ENCODE measurements at regions not wholly inside any gene's neighbourhood (a gene's known extent, or its start where the extent isn't known, plus 50 kb on each side); places are given as distances from the start of the nearest gene placed in this dataset.

DNA sequence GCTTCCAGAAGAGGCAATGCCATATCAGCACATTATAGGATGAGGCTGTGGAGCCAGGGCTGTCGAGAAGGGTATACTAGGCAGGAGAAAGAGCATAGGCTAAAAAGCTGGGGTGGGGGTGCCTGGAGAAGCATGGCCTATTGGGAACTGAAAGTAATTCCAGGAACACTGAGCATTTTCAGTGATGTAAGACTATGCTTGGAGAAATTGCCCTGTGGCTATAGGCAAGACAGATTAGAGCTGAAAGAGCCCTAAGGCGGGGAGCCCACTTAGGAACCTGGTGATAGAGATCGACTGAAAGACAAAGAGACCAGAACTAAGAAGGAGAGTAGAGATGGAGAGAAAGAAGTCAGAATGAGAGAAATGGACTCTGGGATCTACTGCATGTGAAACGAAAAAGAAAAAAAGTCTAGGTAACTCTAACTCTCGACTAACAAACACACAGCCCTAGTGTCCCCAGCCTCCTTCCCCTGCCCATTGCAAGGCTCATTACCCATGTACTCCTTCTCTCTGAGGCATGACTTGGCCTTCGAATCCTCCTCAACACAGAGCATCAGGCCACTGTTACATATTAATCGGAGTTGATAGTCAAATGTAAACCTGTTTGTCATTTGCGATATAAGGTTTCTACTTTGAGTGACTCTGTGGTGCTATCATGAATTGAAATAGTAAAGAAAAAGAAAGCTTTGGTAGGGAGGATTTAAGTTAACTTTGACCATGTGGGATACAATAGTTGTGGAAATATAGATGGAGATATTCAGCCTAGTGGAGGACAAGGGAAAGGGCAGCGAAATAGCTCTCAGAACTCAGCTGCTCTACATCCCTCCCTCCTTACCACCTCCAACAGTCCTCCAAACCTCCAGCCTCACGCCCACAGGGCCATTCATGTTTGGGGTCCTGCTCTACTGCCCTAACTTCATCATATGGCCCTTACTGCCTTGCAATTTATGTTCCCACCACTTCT lies 52.3 kb upstream of the BMAL1 start:
- TF ChIP-seq, protein P1, sequence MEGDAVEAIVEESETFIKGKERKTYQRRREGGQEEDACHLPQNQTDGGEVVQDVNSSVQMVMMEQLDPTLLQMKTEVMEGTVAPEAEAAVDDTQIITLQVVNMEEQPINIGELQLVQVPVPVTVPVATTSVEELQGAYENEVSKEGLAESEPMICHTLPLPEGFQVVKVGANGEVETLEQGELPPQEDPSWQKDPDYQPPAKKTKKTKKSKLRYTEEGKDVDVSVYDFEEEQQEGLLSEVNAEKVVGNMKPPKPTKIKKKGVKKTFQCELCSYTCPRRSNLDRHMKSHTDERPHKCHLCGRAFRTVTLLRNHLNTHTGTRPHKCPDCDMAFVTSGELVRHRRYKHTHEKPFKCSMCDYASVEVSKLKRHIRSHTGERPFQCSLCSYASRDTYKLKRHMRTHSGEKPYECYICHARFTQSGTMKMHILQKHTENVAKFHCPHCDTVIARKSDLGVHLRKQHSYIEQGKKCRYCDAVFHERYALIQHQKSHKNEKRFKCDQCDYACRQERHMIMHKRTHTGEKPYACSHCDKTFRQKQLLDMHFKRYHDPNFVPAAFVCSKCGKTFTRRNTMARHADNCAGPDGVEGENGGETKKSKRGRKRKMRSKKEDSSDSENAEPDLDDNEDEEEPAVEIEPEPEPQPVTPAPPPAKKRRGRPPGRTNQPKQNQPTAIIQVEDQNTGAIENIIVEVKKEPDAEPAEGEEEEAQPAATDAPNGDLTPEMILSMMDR (IDR thresholded peaks at IDR 0.05; ENCODE audit: low read depth, low read length): no peak
- TF ChIP-seq, protein P2, sequence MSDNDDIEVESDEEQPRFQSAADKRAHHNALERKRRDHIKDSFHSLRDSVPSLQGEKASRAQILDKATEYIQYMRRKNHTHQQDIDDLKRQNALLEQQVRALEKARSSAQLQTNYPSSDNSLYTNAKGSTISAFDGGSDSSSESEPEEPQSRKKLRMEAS (IDR thresholded peaks at IDR 0.05; ENCODE audit: low read depth, low read length): no peak
- TF ChIP-seq POLR2A (IDR thresholded peaks at IDR 0.05; ENCODE audit: extremely low read depth, insufficient read length): no peak
